NCI-H748 treated with DMSO at 0.1 percent for 48 hours (cell line): ENCODE measurements at regions not wholly inside any gene's neighbourhood (a gene's known extent, or its start where the extent isn't known, plus 50 kb on each side); places are given as distances from the start of the nearest gene placed in this dataset.
"Not testable (repeated sequence)": the region's sequence is repeated elsewhere in the genome, so short reads cannot be mapped to it uniquely, and the experiment has no call there.

Experiments used
- DNase-seq: peaks from one replicate; lab custom pipeline; 2025; lab: John Stamatoyannopoulos, UW

- no peak for DNase-seq
These were observed 395.4 kb downstream of the ZNF804A start for GRCh38 chr2:184993746-184994145.

GRCh38 chr2:185006481-185006880, 408.2 kb downstream of the ZNF804A start:
- DNase-seq: no peak

- DNase-seq: no peak
These were observed 414.3 kb downstream of the ZNF804A start for GRCh38 chr2:185012643-185013042.

- DNase-seq: no peak
These were observed 415.7 kb downstream of the ZNF804A start for GRCh38 chr2:185014076-185014475.

DNA sequence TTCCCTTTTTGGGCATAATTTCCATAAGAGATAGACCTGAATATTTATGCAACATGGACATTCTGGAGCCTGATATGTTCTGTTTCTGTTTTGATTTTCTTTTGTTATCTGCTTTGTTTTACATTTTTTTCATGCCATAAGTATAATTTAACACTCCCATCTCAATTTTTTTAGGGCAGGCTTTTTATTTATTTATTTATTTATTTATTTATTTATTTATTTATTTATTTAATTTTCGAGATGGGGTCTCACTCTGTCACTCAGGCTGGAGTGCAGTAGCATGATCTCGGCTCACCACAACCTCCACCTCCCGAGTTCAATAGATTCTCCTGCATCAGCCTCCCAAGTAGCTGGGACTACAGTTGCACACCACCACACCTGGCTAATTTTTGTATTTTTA, 427.6 kb downstream of the ZNF804A start:
- not testable (repeated sequence) for DNase-seq

DNA sequence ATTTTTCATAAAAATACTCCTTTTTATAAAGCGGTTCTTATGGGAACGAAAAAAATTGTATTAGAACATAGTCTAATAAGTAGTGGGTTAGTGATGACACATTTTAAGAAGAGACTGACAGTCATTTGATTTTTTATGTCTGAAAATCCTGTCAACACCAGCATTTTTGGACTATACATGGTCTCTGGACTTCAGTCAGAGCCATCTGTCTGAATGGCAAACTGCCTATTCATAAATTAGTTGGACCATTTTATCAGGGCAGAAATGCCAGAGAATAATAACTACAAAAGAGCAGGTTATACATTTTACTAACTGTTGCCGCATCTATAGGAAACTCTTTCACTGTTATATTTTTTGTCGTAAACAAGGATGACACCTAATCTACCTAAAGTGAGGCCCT, 437.6 kb downstream of the ZNF804A start:
- DNase-seq: no peak

DNA sequence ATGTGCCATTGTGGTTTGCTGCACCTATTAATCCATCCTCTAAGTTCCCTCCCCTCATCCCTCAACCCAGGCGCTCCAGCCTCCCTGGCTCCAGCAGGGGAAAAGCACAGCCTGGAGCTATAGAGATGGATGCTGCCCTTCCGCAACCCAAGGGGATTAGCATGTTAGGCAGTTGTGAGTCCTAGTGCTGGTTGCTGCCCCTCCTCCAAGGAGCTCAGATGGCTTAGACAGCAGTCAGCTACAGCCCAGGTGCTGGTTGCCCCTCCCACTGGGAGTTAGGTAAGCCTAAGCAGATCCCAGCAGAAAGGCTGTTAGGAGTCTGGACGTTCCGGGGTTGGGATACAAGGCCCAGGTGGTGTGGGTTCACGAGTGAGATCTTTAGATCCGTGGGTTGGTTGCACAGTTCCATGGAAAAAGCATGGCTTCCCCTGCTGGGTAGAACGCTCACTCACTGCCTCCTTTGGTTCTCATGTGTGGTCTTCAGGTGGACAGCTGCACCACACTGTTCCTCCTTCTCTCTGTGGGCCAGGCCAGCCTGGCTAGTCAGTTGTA, 446.1 kb downstream of the ZNF804A start:
- DNase-seq: no peak

DNA sequence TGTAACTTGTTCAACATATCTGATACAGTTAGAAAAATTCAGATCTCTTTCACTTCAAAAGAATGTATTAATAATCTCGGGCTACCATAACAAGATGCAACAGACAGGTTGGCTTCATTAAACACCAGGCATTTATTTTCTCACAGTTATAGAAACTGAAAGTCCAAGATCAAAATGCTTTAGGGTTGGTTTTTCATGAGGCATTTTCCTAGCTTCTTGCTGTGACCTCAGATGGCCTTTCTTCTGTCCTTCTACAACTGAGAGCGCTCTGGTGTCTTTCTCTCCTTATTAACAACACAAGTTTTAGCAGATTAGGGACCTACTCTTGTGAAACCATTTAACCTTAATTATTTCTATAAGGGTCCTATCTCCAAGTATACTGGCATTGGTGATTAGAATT, 452.5 kb downstream of the ZNF804A start:
- no peak for DNase-seq

- DNase-seq: no peak
These were observed 465.4 kb downstream of the ZNF804A start for GRCh38 chr2:185063761-185064160.

DNA sequence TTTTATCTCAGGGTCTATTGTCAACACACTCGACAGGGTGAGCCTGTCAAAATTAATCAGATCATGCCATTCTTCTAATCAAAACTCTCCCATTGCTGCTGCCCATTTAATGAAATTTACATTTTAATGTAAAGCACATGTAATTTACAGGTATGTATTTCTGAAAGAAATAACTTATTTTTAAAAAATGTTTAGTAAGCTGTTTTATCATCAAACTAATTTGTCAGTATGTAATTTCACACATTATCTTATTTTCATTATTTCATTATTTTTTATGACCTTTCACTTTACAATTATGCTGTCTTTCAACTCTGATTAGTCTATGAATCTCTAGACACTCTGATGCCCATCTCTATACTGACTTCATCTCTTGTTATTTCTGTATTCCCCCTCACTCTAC, 467.8 kb downstream of the ZNF804A start:
- DNase-seq: no peak

DNA sequence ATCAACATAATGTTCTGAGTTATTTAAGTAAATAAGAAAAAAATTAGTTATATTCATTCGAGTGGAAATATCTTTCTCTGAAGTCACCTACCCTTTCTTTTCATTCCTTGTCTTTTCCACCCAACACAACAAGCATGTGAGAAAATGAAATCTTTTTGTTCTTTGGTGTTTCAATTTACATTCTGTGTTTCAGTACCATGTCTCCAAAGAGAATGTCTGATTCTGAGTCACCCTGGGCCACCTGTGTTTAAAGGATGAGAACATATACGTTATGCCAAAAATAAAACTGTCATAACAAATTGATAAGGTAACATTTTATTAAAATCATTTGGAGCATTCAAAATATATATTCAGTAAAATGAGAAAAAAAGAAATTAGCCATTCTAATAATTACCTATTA, 470.8 kb downstream of the ZNF804A start:
- no peak for DNase-seq

DNA sequence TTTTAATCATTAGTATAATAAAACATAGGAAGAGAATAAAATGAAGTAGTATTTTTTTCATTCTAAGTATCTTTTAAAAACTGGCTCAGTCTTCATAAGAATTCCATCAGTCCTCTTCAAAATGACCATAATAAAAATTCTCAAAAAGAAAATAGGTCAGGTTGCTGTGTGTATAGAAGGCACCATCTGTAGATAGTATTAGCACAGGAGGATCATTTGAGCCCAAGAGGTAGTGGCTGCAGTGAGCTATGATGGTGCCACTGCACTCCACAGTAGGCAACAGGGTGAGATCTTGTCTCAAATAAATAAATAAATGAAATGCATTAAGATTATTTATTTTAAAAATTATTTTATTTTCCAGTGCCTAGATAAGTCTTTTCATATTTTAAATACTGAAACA, 475.8 kb downstream of the ZNF804A start:
- no peak for DNase-seq

GRCh38 chr2:185082749-185083148, 484.4 kb downstream of the ZNF804A start:
- DNase-seq: no peak

DNA sequence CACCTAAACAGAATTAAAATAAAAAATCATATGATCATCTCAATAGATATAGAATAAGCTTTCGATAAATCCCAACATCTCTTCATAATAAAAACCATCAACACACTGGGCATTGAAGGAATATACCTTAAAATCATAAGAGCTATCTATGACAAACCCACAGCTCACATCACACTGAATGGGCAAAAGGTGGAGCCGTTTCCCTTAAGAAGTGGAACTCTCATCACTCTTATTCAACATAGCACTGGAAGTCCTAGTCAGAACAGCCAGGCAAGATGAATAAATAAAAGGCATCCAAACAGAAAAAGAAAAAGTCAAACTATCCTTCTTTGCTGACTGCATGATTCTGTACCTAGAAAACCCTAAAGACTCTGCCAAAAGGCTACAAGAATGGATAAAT, 510.3 kb downstream of the ZNF804A start:
- DNase-seq: no peak

DNA sequence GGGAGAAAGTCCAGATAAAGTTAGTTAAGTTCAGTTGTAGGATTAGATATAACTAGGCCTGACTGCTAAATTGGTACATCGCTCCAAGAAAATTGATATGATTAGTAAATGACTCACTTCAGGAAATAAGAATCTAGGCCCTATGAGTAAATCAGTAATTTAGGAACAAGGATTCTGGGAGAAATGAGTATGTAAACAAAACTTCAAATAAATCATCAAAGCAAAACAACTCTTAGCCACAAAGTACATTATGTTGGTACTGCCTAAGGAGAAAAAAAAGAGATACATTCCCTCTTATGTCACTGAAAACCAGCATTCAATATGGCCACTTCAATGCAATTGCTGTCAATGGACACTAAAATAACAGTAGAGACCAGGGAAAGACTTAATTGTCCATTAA, 529.1 kb downstream of the ZNF804A start:
- no peak for DNase-seq

DNA sequence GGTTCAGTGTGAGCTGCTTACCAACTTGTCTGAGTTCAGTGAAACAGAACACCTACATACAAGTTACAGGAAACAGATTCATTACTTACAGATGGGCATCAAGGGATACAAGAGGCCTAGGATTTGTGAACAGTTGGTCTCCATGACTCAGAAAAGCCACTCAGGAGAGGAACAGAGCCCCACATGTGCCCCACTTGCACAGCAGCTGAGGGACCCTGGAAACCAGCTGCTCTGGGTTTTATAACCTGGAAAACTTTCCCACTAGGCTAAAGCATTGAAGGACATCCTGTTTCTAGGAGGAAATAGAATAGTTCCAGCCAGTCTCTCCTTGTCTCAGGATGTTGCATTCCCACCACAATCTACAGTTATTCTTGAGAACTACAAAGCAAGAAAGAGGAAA, 530.0 kb downstream of the ZNF804A start:
- DNase-seq: no peak

GRCh38 chr2:185128996-185129395, 530.7 kb downstream of the ZNF804A start:
- no peak for DNase-seq

- DNase-seq: no peak
These were observed 532.4 kb downstream of the ZNF804A start for GRCh38 chr2:185130685-185131084.

DNA sequence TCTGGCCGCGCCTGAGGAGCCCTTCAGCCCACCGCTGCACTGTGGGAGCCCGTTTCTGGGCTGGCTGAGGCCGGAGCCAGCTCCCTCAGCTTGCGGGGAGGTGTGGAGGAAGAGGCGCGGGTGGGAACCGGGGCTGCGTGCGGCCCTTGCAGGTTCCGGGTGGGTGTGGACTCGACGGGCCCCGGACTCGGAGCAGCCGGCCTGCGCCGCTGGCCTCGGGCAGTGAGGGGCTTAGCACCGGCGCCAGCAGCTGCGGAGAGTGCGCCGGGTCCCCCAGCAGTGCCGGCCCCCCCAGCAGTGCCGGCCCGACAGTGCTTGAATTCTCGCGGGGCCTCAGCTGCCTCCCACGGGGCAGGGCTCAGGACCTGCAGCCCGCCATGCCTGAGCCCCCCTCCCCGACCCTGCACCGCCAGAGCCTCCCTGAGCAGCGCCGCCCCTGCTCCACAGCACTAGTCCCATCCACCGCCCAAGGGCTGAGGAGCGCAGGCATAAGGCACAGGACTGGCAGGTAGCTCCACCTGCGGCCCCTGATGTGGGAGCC, 534.2 kb downstream of the ZNF804A start:
- no peak for DNase-seq

DNA sequence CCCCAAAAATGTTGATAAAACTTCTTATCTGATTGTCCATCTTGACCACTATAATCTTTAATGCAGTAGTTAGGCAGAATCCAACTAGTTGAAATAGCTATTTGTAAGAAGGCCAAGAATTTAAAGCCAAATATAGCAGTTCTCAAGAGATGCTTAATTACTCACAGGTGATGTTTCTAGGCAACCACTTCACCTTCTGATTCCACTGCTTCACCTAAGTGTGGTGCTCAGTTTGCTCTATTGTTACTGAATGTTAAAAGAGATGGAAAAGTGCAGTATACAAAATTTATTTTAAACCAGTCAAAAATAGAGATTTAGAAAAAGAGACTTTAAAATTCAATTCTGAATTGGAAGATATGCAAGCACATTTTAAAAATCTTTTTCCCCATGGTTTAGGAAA, 539.4 kb downstream of the ZNF804A start:
- no peak for DNase-seq

GRCh38 chr2:185142677-185143076, 544.3 kb downstream of the ZNF804A start:
- DNase-seq: no peak

GRCh38 chr2:185144159-185144919, 546.0 kb downstream of the ZNF804A start:
- DNase-seq: no peak

- no peak for DNase-seq
These were observed 547.2 kb downstream of the ZNF804A start for GRCh38 chr2:185145316-185146121.
